ENCODE measurements at regions not wholly inside any gene's neighbourhood (a gene's known extent, or its start where the extent isn't known, plus 50 kb on each side); places are given as distances from the start of the nearest gene placed in this dataset.

DNA sequence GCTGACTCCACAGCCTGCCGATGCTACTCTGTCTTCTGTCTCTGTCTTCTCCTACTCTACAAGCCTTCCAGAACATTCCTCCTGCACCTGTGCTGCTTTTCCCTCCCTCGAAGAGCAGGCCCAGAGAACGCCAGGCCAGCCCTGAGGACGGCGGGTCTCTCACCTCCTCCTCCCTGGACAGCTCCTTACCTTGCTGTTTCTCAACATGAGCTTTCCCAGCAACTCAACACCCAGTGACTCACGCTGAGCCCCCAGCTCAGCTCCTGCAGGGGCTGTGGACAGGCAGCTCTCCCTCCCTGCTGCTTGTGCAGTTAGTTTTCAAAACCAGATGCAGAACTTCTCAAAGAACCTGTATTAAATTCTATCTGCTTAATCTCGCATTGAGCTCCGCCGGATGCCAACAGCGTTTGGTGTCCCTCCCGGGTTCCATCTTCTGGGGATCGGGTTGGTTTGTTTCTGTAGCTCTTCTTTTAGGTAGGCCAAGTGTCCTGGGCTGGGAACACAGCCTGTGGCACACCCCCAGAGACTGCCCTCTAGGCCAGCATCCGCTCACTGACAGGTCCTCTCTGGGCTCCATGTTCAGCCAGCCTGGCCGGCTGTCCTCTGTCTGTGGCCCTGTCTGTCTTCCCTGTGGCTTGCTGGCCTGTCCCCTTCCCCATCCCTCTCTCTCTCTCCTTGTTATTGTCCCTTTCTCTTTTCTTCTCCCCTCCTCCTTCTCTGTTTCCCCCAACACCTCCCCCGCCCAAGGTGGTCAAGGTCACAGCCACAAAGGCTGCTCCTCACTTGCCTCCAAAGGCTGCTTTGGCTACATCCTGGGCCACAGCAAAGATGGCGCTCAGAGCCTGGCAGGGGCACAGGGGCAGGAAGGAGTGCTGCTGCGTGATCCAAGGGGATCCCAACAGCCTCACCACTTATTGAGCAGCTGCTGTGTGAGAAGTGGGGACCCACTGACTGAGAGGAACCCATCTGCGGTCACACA, 391.0 kb downstream of the MATN1 start:
- intact Hi-C loops (cut with DNase I; ENCODE audit: low total_unique reads): no loop called here
- Histone ChIP-seq H3K36me3 (no peaks in the 10 kb centered on the region), H3K9me3 (no peaks in the 10 kb centered on the region), H3K27me3 (no peaks in the 10 kb centered on the region), H3K27ac (no peak overlapping the region), H3K4me1 (peaks cover 8 to 21% of the 10 kb centered on the region in 2 donors), H3K4me3 (no peak overlapping the region)
- in situ Hi-C loops (cut with MboI; ENCODE audit: low sequenced_read_pairs in 4 of 4): no loop called here
- no peak for TF ChIP-seq CTCF (IDR thresholded peaks at IDR 0.05 in 4 of 5, conservative IDR thresholded peaks at IDR 0.05 in 1 of 5)
- TF ChIP-seq POLR2A (IDR thresholded peaks at IDR 0.05): no peak
- DNase-seq (no peak), ATAC-seq (no peak)

DNA sequence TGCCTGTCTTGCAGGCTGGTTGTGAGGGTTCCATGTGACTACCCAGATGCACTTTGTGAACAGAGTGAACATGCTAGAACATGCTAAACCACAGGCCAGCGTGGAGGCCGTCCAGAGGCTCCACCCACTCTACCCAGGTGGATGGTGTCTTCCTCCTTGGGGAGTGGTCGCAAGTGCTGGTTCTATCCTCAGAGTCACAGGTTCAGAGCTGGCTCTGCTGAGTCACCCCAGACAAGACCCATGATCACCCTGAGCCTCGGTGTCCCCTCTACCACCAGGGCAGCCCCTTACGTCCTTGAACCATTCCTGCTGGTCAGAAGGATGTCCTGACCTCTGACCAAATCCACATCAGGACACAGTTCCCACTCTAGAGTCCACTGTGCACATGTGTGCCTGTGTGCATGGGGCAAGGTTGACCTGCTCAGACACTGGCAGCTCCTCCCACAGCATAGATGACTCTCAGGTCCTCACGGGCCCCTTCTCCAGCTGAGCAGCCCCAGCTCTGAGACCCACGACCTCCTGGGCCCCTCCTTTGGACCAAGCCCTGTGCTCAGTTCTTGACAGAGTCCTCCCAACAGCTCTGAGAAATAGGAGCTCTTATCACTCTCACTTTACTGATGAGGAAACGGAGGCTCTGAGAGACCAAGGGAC, 391.8 kb downstream of the MATN1 start:
- H3K27ac ChIP-seq: no peak overlapping the region
- no peak for ATAC-seq
- H3K4me3 ChIP-seq: no peak overlapping the region
- in situ Hi-C loops (cut with MboI; ENCODE audit: low sequenced_read_pairs in 4 of 4) (no loop called here), intact Hi-C loops (cut with DNase I; ENCODE audit: low total_unique reads) (no loop called here)
- H3K36me3 ChIP-seq: no peaks in the 10 kb centered on the region
- no peaks in the 10 kb centered on the region for H3K27me3 ChIP-seq
- H3K4me1 ChIP-seq: peaks cover 8 to 13% of the 10 kb centered on the region in 2 donors
- DNase-seq: no peak
- TF ChIP-seq POLR2A (IDR thresholded peaks at IDR 0.05) (no peak), CTCF (IDR thresholded peaks at IDR 0.05 in 4 of 5, conservative IDR thresholded peaks at IDR 0.05 in 1 of 5) (no peak)
- H3K9me3 ChIP-seq: no peaks in the 10 kb centered on the region

DNA sequence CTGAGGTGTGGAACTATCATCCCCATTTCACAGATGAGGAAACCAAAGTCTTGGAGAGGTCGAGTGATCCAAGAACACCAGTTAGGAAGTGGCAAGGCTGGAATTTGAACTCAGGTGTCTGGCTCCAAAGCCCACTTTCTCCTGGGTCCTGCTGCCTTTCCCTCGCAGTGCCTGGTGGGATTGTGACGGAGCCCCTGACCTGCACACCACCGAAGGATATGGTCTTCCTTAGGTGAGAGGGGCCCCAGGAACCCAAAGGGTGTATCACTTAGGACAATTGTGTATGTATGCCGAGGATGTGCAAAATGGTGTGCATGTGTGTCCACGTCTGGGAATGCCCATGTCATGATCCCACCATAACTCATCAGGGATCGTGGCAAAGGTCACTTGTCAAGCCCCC, 392.7 kb downstream of the MATN1 start:
- no peaks in the 10 kb centered on the region for H3K9me3 ChIP-seq
- H3K36me3 ChIP-seq: no peaks in the 10 kb centered on the region
- no peak overlapping the region for H3K4me3 ChIP-seq
- no peaks in the 10 kb centered on the region for H3K27me3 ChIP-seq
- intact Hi-C loops (cut with DNase I; ENCODE audit: low total_unique reads): no loop called here
- H3K4me1 ChIP-seq: peaks cover under 1 to 4% of the 10 kb centered on the region in 2 donors
- DNase-seq: no peak
- ATAC-seq: no peak
- TF ChIP-seq CTCF (IDR thresholded peaks at IDR 0.05 in 4 of 5, conservative IDR thresholded peaks at IDR 0.05 in 1 of 5) (no peak), POLR2A (IDR thresholded peaks at IDR 0.05) (no peak)
- no peak overlapping the region for H3K27ac ChIP-seq
- in situ Hi-C loops (cut with MboI; ENCODE audit: low sequenced_read_pairs in 4 of 4): no loop called here

GRCh38 chr1:30329802-30330557, 393.4 kb downstream of the MATN1 start:
- no peaks in the 10 kb centered on the region for H3K9me3 ChIP-seq
- H3K36me3 ChIP-seq: no peaks in the 10 kb centered on the region
- H3K27me3 ChIP-seq: no peaks in the 10 kb centered on the region
- no peak for TF ChIP-seq CTCF (IDR thresholded peaks at IDR 0.05 in 4 of 5, conservative IDR thresholded peaks at IDR 0.05 in 1 of 5)
- no peak for TF ChIP-seq POLR2A (IDR thresholded peaks at IDR 0.05)
- ATAC-seq: no peak
- no peak for DNase-seq
- no peaks in the 10 kb centered on the region for H3K4me1 ChIP-seq
- H3K27ac ChIP-seq: no peak overlapping the region
- in situ Hi-C loops (cut with MboI; ENCODE audit: low sequenced_read_pairs in 4 of 4) (no loop called here), intact Hi-C loops (cut with DNase I; ENCODE audit: low total_unique reads) (no loop called here)
- H3K4me3 ChIP-seq: no peak overlapping the region

Data from gastrocnemius medialis (tissue), 4 donors.